Activated naive CD4-positive, alpha-beta T cell treated with anti-CD3 and anti-CD28 coated beads, Interleukin-2, amount 10 ng/mL, durations not matched to agents 7 days and 5 days (primary cell): ENCODE measurements at regions not wholly inside any gene's neighbourhood (a gene's known extent, or its start where the extent isn't known, plus 50 kb on each side); places are given as distances from the start of the nearest gene placed in this dataset.

Experiments used
- CTCF ChIA-PET: fragments of 350-600 bp; sonication (Branson Sonifier 250); formaldehyde crosslinking; loops from one replicate; lab custom pipeline; 2021; ENCODE audit warnings: antibody characterized with exemption; lab: Charles Lee
- DNase-seq: peaks from one replicate; pipeline ENCODE4 v3.0.0-alpha.2; 2020
- H3K27ac Mint-ChIP-seq: one replicate; pipeline ENCODE4 v1.8.0; 2021; ENCODE audit warnings: mild to moderate bottlenecking, moderate library complexity, mixed read lengths
- H3K27me3 Mint-ChIP-seq: one replicate; pipeline ENCODE4 v1.8.0; 2021; ENCODE audit warnings: mild to moderate bottlenecking, mixed read lengths
- H3K36me3 Mint-ChIP-seq: one replicate; pipeline ENCODE4 v1.8.0; 2021; ENCODE audit warnings: mixed read lengths
- H3K4me1 Mint-ChIP-seq: one replicate; pipeline ENCODE4 v1.8.0; 2021; ENCODE audit warnings: mixed read lengths
- H3K4me3 Mint-ChIP-seq: one replicate; pipeline ENCODE4 v1.8.0; 2021; ENCODE audit warnings: mild to moderate bottlenecking, moderate library complexity, mixed read lengths
- H3K9me3 Mint-ChIP-seq: one replicate; pipeline ENCODE4 v1.8.0; 2021; ENCODE audit warnings: mixed read lengths

- DNase-seq, result no peak
- CTCF ChIA-PET, result no interaction called here
- Mint-ChIP-seq H3K27me3 (no peaks in the 10 kb centered on the region), H3K36me3 (no peaks in the 10 kb centered on the region), H3K27ac (no peak overlapping the region), H3K4me1 (no peaks in the 10 kb centered on the region), H3K9me3 (peaks cover 13% of the 10 kb centered on the region), H3K4me3 (no peak overlapping the region)
Observed at GRCh38 chr18:30545393-30545792, 497.1 kb downstream of the DSC3 start.

- H3K36me3 Mint-ChIP-seq, result no peaks in the 10 kb centered on the region
- H3K4me3 Mint-ChIP-seq, result no peak overlapping the region
- H3K9me3 Mint-ChIP-seq, result peaks cover 17% of the 10 kb centered on the region
- no peak overlapping the region for H3K27ac Mint-ChIP-seq
- H3K4me1 Mint-ChIP-seq, result no peaks in the 10 kb centered on the region
- CTCF ChIA-PET, result no interaction called here
- DNase-seq, result no peak
- H3K27me3 Mint-ChIP-seq, result no peaks in the 10 kb centered on the region
Observed at GRCh38 chr18:30544141-30544540, 498.4 kb downstream of the DSC3 start.

- H3K4me1 Mint-ChIP-seq, result no peaks in the 10 kb centered on the region
- H3K36me3 Mint-ChIP-seq, result no peaks in the 10 kb centered on the region
- no peak overlapping the region for H3K27ac Mint-ChIP-seq
- H3K9me3 Mint-ChIP-seq, result peaks cover 2% of the 10 kb centered on the region
- no peak for DNase-seq
- no peak overlapping the region for H3K4me3 Mint-ChIP-seq
- CTCF ChIA-PET, result no interaction called here
- H3K27me3 Mint-ChIP-seq, result no peaks in the 10 kb centered on the region
Observed at GRCh38 chr18:30533716-30534115, 508.8 kb downstream of the DSC3 start.

GRCh38 chr18:30527917-30528316 lies 514.6 kb downstream of the DSC3 start:
- Mint-ChIP-seq H3K4me3 (no peak overlapping the region), H3K4me1 (no peaks in the 10 kb centered on the region), H3K36me3 (no peaks in the 10 kb centered on the region), H3K9me3 (peaks cover 1% of the 10 kb centered on the region), H3K27me3 (no peaks in the 10 kb centered on the region), H3K27ac (no peak overlapping the region)
- DNase-seq, result no peak
- CTCF ChIA-PET, result no interaction called here

- no peak for DNase-seq
- Mint-ChIP-seq H3K36me3 (no peaks in the 10 kb centered on the region), H3K27ac (no peak overlapping the region), H3K9me3 (peaks cover 1% of the 10 kb centered on the region), H3K4me1 (no peaks in the 10 kb centered on the region), H3K4me3 (no peak overlapping the region), H3K27me3 (no peaks in the 10 kb centered on the region)
- CTCF ChIA-PET, result no interaction called here
Observed at GRCh38 chr18:30527226-30527625, 515.3 kb downstream of the DSC3 start.

- H3K4me1 Mint-ChIP-seq, result no peaks in the 10 kb centered on the region
- H3K27me3 Mint-ChIP-seq, result no peaks in the 10 kb centered on the region
- no peak for DNase-seq
- no peak overlapping the region for H3K4me3 Mint-ChIP-seq
- CTCF ChIA-PET, result no interaction called here
- no peaks in the 10 kb centered on the region for H3K36me3 Mint-ChIP-seq
- peaks cover 1% of the 10 kb centered on the region for H3K9me3 Mint-ChIP-seq
- no peak overlapping the region for H3K27ac Mint-ChIP-seq
Observed at GRCh38 chr18:30522288-30522929, 520.1 kb downstream of the DSC3 start.

GRCh38 chr18:30514059-30514458 lies 528.5 kb downstream of the DSC3 start:
- H3K4me1 Mint-ChIP-seq, result no peaks in the 10 kb centered on the region
- H3K9me3 Mint-ChIP-seq, result peaks cover 9% of the 10 kb centered on the region
- H3K4me3 Mint-ChIP-seq, result no peak overlapping the region
- H3K27ac Mint-ChIP-seq, result no peak overlapping the region
- CTCF ChIA-PET, result no interaction called here
- no peaks in the 10 kb centered on the region for H3K27me3 Mint-ChIP-seq
- no peaks in the 10 kb centered on the region for H3K36me3 Mint-ChIP-seq
- no peak for DNase-seq

GRCh38 chr18:30512872-30513271 lies 529.7 kb downstream of the DSC3 start:
- no peaks in the 10 kb centered on the region for H3K36me3 Mint-ChIP-seq
- H3K27ac Mint-ChIP-seq, result no peak overlapping the region
- H3K9me3 Mint-ChIP-seq, result peaks cover 9% of the 10 kb centered on the region
- CTCF ChIA-PET, result no interaction called here
- H3K4me3 Mint-ChIP-seq, result no peak overlapping the region
- no peaks in the 10 kb centered on the region for H3K4me1 Mint-ChIP-seq
- no peak for DNase-seq
- no peaks in the 10 kb centered on the region for H3K27me3 Mint-ChIP-seq

- H3K27ac Mint-ChIP-seq, result no peak overlapping the region
- H3K9me3 Mint-ChIP-seq, result peaks cover 8% of the 10 kb centered on the region
- DNase-seq, result no peak
- CTCF ChIA-PET, result no interaction called here
- no peak overlapping the region for H3K4me3 Mint-ChIP-seq
- no peaks in the 10 kb centered on the region for H3K4me1 Mint-ChIP-seq
- no peaks in the 10 kb centered on the region for H3K36me3 Mint-ChIP-seq
- H3K27me3 Mint-ChIP-seq, result no peaks in the 10 kb centered on the region
Observed at GRCh38 chr18:30510882-30511281, 531.7 kb downstream of the DSC3 start.

- H3K27me3 Mint-ChIP-seq, result no peaks in the 10 kb centered on the region
- no peaks in the 10 kb centered on the region for H3K4me1 Mint-ChIP-seq
- no peaks in the 10 kb centered on the region for H3K36me3 Mint-ChIP-seq
- H3K9me3 Mint-ChIP-seq, result peaks cover 2% of the 10 kb centered on the region
- H3K27ac Mint-ChIP-seq, result no peak overlapping the region
- DNase-seq, result no peak
- CTCF ChIA-PET, result no interaction called here
- no peak overlapping the region for H3K4me3 Mint-ChIP-seq
Observed at GRCh38 chr18:30501594-30501993, 540.9 kb downstream of the DSC3 start.

GRCh38 chr18:30500240-30500945 lies 542.1 kb downstream of the DSC3 start:
- H3K4me3 Mint-ChIP-seq, result no peak overlapping the region

GRCh38 chr18:30499721-30500120 lies 542.8 kb downstream of the DSC3 start:
- CTCF ChIA-PET, result no interaction called here
- Mint-ChIP-seq H3K9me3 (peaks cover 2% of the 10 kb centered on the region), H3K27ac (no peak overlapping the region), H3K4me3 (no peak overlapping the region), H3K27me3 (no peaks in the 10 kb centered on the region), H3K36me3 (no peaks in the 10 kb centered on the region), H3K4me1 (no peaks in the 10 kb centered on the region)
- DNase-seq, result no peak

More at GRCh38 chr18:30500240-30500945, 542.1 kb downstream of the DSC3 start:
- H3K4me1 Mint-ChIP-seq, result no peaks in the 10 kb centered on the region
- no peak for DNase-seq
- no peaks in the 10 kb centered on the region for H3K27me3 Mint-ChIP-seq
- CTCF ChIA-PET, result no interaction called here
- no peak overlapping the region for H3K27ac Mint-ChIP-seq
- no peaks in the 10 kb centered on the region for H3K36me3 Mint-ChIP-seq
- H3K9me3 Mint-ChIP-seq, result peaks cover 2% of the 10 kb centered on the region

GRCh38 chr18:30492552-30493129 lies 549.9 kb downstream of the DSC3 start:
- no peaks in the 10 kb centered on the region for H3K36me3 Mint-ChIP-seq
- DNase-seq, result no peak
- H3K27ac Mint-ChIP-seq, result no peak overlapping the region
- no peaks in the 10 kb centered on the region for H3K9me3 Mint-ChIP-seq
- H3K4me1 Mint-ChIP-seq, result no peaks in the 10 kb centered on the region
- CTCF ChIA-PET, result no interaction called here
- H3K4me3 Mint-ChIP-seq, result no peak overlapping the region
- no peaks in the 10 kb centered on the region for H3K27me3 Mint-ChIP-seq

- CTCF ChIA-PET, result no interaction called here
- no peak for DNase-seq
- H3K27me3 Mint-ChIP-seq, result no peaks in the 10 kb centered on the region
Observed at GRCh38 chr18:30491815-30492551, 550.6 kb downstream of the DSC3 start.

More at GRCh38 chr18:30491815-30492551, 550.6 kb downstream of the DSC3 start:
- Mint-ChIP-seq H3K36me3 (no peaks in the 10 kb centered on the region), H3K4me1 (no peaks in the 10 kb centered on the region), H3K27ac (no peak overlapping the region), H3K9me3 (no peaks in the 10 kb centered on the region), H3K4me3 (no peak overlapping the region)
